Fibroblast of peridontal ligament (primary cell): ENCODE measurements at regions not wholly inside any gene's neighbourhood (a gene's known extent, or its start where the extent isn't known, plus 50 kb on each side); places are given as distances from the start of the nearest gene placed in this dataset.
A peak's percentile ranks its signal among the peaks of the same experiment; 100 is the strongest.
"Not testable (repeated sequence)": the region's sequence is repeated elsewhere in the genome, so short reads cannot be mapped to it uniquely, and the experiment has no call there.

Experiments used
- DNase-seq: peaks from one replicate; pipeline ENCODE4 v3.0.0-alpha.2; 2010; ENCODE audit errors: extremely low read depth

DNA sequence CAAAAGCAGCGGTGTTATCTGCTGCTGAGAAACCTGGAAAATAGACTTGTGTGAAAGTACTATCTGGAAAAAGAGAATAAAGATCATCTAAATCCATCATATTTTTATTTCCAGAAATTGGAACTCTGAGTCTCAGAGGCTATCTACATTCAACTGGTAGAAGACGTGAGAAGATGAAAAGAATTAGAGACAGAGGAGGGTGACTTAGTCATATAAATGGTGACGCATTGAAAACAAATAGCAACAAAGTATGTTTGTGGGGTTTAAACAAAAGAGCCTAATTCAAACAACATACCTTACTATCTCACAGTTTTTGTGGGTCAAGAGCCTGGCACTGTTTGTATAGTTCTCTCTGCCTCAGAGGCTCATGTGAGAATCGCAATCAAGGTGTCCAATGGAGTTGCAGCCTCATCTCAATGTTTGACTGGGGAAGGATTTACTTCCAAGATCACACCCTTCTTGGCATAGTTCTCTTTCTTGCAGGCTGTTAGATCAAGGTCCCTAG, 757.1 kb upstream of the SLC35B3 start:
- DNase-seq, result no peak

DNA sequence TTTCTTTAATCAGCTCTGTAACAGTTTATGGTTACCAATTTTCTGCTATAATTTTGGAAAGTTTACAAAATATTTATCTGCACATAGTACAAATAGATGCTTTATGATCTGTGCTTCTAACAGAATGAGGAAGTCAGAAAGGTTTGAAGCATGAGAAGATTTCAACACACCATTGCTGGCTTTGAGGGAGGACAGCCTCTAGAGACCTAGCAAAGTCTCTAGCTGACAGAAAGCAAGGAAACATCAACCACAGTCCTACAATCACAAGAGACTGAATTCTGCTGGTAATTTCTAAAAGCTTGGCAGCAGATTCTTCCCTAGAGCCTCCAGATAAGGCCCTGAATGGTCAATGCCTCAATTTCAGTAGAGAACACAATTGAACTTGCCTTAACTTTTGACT, 750.8 kb upstream of the SLC35B3 start:
- no peak for DNase-seq

DNA sequence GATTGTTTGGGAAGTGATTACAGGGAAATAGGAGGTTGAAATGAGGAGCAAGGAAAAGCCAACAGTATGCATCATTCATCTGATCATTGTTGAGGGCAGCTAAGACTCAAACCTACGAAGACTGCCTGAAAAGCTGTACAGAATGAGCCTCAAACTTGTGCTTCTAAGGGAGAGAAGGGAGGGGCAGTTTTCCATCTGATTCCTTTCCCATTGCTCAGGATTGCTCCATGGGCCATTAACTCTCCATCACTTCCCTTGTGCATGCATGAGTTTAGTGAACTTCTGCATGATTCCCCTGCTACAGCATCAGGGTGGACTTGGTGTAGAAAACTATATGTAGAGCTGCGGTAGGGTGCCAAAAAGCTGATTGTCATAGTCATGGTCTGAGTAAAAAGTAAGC, 742.7 kb upstream of the SLC35B3 start:
- no peak for DNase-seq

DNA sequence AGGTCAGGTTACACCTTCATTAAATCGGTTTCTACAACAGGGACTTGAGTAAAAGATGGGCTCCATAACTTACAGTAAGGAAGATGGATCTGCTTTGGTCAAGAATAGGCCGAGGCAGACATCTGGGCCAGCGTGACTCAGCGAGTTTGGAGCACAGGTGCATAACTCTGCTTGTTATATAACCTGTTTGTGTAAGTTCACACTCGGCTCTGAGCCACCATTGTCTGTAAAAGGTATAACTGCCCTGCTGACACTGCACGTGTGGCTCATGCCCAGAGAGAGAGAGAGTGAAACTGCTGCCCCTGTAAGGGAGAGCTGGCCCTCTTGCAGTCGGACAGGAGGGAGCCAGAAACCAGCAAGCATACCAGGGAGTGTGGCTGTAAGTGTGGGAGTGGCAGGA, 737.9 kb upstream of the SLC35B3 start:
- DNase-seq, result no peak

DNA sequence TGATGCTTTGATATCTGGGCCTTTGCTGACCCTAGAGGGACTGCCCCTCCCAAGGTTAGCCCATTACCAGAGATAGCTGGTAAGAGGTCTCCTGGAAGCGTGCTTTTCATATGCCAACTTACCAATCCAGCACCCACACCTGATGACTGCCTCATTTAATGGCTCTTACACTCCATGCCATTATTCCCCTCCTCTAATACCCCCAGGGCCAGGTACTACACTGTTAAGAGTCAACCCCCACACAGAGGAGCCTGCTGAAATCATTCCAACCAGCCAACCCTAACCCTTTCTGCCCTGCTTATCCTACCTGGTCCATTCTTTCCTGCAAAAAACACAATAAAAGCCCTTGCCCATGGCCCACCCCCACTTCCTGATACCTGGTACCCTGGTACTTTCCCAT, 736.8 kb upstream of the SLC35B3 start:
- DNase-seq, result no peak

DNA sequence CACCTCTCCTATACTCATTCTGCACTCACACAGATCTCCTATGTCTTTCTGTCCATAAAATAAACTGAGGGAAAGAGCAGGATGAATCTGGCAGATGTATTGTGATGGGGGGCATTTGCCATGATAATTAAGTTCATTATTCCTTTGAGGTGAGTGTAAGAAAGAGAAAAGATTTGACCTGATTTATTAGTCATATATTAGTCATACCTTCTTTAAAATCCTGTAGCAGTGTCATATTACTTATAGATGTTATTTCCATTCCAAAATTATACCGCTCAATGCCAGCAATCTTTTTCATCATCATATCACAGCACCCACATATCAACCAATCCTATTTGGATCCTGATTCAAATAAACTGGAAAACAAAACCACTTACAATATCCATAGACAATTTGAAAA, 733.3 kb upstream of the SLC35B3 start:
- DNase-seq, result no peak

DNA sequence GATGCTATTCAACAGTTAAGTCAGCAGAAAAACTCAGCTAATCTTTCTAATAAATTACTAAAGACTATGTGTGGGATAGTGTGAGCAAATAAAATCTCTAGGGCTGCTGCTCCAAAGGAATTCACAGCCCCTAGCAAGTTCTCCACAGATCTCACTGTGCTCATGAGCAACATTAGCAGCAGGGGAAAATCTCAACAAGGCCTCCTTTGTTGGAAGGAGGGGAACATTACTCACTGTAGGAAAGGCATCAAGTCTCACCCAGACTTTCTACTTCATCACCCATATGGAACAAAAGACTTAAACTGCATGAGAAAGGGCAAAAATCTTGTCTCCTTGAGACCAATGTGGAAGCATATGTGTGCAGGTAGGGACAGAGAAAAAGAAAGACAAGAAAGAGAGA, 726.4 kb upstream of the SLC35B3 start:
- no peak for DNase-seq

DNA sequence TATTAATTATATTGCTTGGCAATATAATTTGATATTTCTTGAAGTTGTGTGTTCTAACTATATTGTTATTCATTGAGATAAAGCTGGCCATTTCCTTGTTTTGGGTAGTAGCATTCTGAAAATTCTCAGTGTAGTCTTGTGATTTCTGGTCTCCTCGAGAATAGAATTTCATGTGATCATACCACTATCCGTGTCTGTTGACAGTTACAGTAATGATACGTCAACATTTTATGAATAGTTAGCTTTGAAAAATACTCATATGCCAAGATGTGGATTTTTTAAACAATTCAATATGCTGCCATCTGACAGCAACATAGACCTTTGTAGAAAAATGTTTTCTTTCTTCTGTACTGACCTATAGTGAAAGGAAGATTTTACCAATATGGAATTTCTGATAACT, 723.7 kb upstream of the SLC35B3 start:
- no peak for DNase-seq

DNA sequence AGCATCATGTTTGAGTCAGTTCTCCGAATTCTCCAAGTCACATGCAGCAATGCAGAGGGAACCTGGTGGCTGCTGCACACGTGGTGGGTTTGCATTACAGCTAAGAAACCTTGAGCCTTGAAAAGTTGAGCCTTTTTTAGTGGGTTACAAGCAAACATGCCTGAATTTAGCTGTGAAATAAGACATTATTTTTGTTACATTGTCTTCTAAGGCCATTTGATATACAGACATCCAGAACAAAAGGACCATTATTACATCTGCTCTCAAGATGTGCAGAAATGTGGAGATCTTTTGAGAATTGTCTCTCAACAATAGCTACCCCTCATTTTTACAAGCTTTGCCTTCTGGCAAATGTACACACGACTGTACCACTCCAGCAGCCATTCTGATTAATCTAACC, 720.5 kb upstream of the SLC35B3 start:
- no peak for DNase-seq

DNA sequence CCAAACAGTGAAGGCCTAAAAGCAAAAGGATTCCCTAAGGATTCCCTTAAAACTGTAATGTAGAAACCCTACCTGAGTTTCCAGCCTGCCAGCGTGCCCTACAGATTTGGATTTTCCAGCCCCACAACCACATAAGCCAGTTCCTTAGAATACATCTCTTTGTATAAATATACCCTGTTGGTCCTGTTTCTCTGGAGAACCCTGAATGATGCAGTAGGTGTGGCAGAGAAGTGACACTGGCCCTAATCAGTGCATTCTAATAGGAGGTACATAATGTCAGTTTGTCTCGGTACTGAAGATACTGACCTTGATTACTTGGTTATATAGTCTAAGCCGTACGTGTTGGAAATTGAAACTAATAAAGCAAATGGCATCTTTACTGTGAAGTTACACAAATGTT, 707.8 kb upstream of the SLC35B3 start:
- no peak for DNase-seq

DNA sequence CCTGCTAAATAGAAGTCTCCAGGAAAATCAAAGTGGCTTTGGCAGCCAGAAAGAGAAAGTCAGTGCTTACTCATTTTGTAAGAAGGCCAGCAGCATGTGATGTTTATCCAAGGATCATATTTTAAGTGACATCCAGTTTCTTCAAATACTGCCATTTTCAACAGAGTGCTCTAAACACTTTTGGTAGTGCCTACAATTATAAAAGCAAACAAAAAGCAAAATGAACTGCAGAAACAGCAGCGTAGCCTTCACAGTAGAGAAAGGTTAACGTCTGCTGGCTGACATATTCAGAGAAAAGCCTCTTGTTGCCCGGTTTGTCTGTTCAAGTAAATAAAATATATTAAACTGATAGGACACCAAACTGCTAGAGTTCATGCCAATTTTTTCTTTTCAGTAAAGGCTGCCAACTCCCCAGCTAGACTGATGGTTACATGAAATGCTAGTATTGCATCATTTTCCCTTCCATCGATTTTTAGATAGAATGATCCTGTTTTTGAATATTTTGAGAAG, 705.7 kb upstream of the SLC35B3 start:
- DNase-seq, result peak; percentile 79

DNA sequence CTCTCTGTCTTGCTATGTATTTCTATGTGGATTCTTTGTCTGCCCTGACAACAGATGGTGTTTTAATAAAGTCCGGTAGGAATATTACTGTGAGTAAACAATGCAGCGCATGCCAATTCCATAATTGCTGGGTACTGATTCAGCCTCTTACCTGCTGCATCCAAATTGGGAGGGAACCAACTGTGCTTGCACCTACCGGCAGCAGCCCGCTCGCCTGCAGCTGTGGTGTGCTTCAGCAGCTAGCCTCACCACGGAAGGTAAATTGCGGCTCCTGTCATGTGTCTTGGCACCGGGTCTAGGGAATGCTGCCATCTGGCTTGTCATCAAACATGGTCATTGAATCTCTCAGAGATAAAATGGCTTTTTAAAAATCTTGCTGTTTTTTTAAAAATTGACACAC, 704.8 kb upstream of the SLC35B3 start:
- peak; percentile 38 for DNase-seq

DNA sequence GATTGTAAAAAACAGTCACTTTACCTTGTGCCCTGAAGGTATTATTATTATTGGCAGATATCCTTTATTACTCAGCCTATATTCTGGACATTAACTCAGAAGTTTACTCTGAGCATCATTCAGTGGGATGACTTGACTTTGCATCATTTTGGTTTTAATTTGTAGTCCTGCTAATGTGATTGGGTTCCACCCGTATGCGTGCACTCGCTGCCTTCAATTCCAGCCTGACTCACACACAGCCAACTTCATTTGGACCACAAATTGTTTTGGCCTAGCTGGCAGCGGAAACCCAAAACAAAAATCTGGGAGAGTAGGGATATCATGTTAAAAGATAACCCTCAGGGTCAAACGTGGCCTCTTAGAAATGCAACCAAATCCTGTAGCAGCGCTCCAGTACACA, 704.4 kb upstream of the SLC35B3 start:
- DNase-seq, result peak; percentile 91

DNA sequence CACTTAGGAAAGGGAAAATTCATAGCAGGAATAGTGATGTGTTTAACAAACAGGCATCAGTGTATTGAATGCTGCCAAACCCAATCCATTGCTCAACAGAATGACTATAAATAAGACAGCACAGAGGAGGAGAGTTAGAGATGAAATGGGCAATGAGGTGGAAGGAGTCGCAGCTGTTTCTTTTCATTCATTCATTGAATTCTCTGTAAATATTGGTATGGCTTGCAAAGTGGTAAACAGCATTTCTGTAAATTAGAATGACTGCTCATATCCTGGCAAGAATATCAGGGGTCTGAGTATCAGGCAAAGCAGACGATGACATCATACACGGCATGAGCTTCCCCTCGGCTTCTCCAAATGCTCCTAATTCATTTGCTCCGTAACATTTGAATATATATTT, 703.6 kb upstream of the SLC35B3 start:
- DNase-seq, result peak; percentile 90

DNA sequence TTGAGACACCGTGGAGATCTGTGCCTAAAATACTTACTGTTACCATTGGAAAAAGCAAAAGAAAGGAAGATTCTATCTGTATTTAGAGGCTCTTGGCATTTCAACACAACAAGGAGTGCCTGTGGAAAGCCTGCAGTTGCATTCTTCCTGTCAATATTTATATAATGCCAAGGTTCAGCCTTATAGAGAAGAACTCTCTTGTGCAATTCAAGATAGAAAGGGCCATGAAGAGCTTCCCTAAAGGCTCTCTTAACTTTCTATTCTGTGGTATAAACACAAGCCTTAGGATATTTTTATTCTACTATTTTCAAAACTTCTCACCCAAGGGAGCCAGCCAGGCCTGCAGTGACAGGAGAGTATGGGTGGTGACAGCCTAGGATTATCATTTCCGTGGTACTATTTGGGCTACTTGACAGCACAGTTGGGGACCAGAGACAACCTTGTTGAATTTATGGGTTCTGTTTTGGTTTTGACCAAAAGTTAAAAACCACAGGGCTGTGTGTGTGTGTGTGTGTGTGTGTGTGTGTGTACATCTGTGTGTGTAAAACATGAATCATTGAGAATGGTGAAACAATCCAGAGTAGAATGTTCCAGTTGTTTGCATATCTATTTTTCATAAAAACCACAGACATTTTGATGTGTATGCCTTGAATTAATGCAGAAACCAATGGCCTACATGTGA, 700.9 kb upstream of the SLC35B3 start:
- DNase-seq, result peak; percentile 89

DNA sequence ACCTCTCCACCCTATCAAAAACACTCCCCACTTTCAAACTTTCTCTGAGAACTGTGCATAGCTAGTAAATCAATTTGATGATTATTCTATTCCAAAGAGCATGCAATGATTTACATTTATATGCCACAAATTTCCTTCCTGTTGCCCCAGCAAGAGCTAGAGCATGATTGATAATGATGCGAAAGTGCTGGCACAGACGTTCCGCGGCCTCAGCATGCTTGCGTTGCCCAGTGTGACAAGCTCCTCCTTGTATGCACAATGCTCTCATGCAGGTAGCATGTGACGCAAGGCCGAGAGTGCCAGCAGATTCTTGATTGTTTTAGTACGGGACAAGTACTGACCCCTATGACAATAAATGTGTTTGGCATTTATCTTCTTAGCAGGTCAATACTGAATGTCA, 696.3 kb upstream of the SLC35B3 start:
- no peak for DNase-seq

DNA sequence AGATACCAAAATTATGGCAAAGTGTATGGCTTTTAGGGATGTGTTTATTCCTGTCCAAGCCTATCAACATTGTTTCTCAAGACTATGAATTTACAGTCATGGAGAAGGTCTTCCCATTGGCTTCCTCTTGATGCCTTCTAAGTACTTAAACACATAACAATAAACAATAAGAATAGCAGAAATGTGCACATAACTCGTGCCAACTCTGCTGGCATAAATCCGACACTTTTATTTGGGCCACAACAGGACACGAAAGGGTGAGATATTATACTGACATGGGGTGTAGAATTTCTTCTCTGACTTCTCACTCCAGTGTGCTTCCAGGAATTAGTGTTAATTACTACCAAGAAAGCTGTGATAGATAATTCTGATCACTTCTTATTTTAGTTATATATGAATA, 695.9 kb upstream of the SLC35B3 start:
- no peak for DNase-seq

DNA sequence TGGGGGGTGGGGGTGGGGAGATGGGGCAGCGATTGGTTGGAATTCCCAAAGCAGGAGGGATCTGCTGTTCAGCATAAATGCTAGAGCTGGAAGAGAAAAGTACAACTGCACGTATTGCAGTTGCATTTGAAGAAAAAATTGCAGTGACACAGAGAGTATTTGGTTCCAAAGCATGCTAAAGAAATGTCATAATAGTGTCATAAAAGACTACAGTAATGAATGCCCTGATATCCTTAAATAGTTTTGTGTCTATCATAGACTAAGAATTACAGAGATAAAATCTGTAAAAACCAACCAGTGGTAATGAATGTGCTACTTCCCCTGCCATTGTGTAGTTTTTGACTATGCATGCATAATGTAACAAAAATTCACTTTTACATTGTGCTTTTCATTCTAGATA, 693.6 kb upstream of the SLC35B3 start:
- no peak for DNase-seq

DNA sequence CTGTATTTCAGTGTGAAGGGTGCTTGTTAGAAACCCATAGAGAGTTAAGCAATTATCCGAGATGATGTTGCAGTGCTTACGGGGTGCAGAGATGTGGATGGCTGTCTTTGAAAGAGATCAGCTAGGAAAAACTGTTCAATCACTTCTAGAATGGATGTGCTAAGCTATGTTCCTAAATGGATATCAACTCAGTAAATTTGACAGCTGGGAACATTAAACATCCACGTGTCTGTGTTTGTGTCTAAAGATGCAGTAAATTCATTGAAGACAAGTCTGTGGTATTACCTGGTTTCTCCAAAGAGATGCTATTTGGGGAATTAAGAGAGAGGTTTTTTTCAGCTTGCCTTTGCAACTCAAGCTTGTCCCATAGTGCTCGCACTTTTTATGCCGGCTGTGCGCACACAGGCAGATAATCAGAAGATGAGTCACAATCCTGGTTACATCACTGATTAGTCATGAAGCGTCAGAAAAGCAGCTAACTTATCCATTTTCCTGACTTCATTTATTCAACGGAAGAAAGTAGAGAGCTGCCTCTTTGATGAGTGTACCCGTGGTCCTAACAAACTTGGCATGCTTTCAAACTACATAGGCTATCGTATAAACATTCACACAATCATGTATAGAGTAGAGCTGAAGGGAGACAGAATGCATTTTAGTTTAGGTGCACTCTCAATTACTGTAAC, 691.7 kb upstream of the SLC35B3 start:
- DNase-seq, result peak; percentile 95

DNA sequence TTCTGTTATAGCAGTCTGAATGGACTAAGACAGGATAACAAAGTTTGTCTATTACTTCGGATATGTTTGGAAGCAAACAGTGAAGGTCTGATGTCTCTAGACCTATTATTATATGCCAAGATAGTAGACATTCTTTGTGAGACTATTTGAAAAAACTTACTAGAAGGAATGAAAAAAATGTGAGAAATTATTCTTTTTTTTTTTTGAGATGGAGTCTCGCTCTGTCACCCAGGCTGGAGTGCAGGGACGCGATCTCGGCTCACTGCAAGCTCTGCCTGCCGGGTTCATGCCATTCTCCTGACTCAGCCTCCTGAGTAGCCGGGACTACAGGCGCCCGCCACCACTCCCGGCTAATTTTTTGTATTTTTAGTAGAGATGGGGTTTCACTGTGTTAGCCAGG, 690.7 kb upstream of the SLC35B3 start:
- DNase-seq, result not testable (repeated sequence)

DNA sequence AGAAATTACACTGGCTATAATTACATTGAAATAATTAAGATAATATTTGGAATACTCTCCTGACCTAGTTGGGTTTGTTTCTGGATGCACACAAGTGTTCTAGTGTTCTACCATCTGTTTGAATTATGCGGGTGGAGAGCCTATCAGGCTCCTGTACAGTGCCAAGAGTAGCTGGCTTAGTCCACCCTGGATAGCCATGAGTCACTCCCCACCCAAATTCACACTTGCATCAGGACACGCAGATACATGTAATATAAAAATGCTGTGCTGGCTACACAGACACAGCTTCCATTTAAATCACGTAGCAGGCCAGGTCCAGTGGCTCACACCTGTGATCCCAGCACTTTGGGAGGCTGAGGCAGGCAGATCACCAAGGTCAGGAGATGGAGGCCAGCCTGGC, 686.2 kb upstream of the SLC35B3 start:
- DNase-seq, result peak; percentile 71

DNA sequence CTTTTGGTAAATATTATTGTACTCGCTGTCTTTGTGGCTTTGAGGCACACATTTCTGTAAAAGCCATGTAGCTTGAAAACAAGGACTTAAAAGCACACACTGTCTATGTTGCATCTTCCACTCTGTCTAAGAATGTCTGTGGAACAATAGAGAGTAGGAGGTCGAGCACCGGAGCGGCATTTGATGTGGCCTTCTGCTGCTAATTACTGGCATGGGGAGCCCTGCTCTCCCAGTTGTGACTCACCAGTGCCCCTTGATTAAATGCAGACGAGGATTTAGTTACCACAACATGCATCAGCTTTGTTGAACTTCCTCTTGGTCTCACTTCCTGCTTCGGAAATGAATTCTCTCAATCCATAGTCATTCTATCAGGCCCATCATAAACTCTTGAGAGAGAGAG, 680.7 kb upstream of the SLC35B3 start:
- DNase-seq, result peak; percentile 93

DNA sequence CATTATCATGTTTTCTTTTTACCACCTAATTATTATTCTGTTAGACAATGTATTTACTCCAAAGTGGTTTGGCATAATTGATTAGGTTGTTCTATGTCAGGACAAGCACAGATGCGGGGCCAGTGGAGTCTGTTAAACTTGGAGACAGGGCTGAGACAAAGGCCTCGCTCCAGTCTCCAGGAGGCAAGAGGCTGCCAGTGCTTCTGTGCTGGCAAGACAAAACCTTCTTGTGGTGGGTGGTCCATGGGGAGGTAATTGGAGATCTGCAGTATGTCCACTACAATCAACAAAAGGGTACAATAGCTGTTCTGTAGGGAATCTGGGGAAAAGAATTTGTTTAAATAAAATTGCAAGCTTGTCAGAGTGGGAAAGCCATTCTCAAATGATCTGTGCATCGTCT, 677.2 kb upstream of the SLC35B3 start:
- no peak for DNase-seq
